H9 (cell line): ENCODE measurements at regions not wholly inside any gene's neighbourhood (a gene's known extent, or its start where the extent isn't known, plus 50 kb on each side); places are given as distances from the start of the nearest gene placed in this dataset.

Experiments used
- DNase-seq: peaks from one replicate; pipeline ENCODE4 v3.0.0-alpha.2; 2017
- H2AFZ ChIP-seq: one replicate; pipeline ENCODE4 v1.6.1; 2013; ENCODE audit warnings: mild to moderate bottlenecking, low read length, control low read depth, moderate library complexity
- H2AK5ac ChIP-seq: 2 replicates; pipeline ENCODE4 v1.6.1; 2013; ENCODE audit warnings: low read length, control low read depth, mixed read lengths; ENCODE audit not compliant: insufficient read length
- H2BK120ac ChIP-seq: one replicate; pipeline ENCODE4 v1.6.1; 2013; ENCODE audit warnings: low read depth, mild to moderate bottlenecking, low read length, control low read depth, inconsistent platforms; ENCODE audit not compliant: poor library complexity, severe bottlenecking
- H2BK12ac ChIP-seq: 2 replicates; pipeline ENCODE4 v1.6.1; 2013; ENCODE audit warnings: low read length, control low read depth, mixed read lengths, low read depth; ENCODE audit not compliant: insufficient read length
- H2BK15ac ChIP-seq: 2 replicates; pipeline ENCODE4 v1.6.1; 2013; ENCODE audit warnings: low read depth, low read length, control low read depth
- H2BK20ac ChIP-seq: one replicate; pipeline ENCODE4 v1.6.1; 2013; ENCODE audit warnings: low read depth, mild to moderate bottlenecking, low read length, control low read depth, inconsistent platforms; ENCODE audit not compliant: poor library complexity, severe bottlenecking
- H2BK5ac ChIP-seq: 2 replicates; pipeline ENCODE4 v1.6.1; 2013; ENCODE audit warnings: low read length, control low read depth, mixed read lengths; ENCODE audit not compliant: insufficient read length
- H3K14ac ChIP-seq: 2 replicates; pipeline ENCODE4 v1.6.1; 2013; ENCODE audit warnings: low read length, control low read depth; ENCODE audit not compliant: insufficient read depth
- H3K18ac ChIP-seq: 2 replicates; pipeline ENCODE4 v1.6.1; 2013; ENCODE audit warnings: low read depth, mild to moderate bottlenecking, mixed read lengths, low read length, control low read depth; ENCODE audit not compliant: insufficient read length
- H3K23ac ChIP-seq: 2 replicates; pipeline ENCODE4 v1.6.1; 2013; ENCODE audit warnings: low read length, control low read depth, mixed read lengths, low read depth; ENCODE audit not compliant: insufficient read length
- H3K23me2 ChIP-seq: 2 replicates; pipeline ENCODE4 v1.6.1; 2013; ENCODE audit warnings: low read depth, mild to moderate bottlenecking, mixed read lengths, low read length, control low read depth; ENCODE audit not compliant: insufficient read length, poor library complexity, severe bottlenecking
- H3K27ac ChIP-seq: 2 replicates; pipeline ENCODE4 v1.5.1; 2013; ENCODE audit warnings: low read length, control low read depth, mixed read lengths, low read depth; ENCODE audit not compliant: insufficient read length
- H3K27me3 ChIP-seq: 2 replicates; pipeline ENCODE4 v1.6.1; 2013; ENCODE audit warnings: low read length, control low read depth, inconsistent platforms; ENCODE audit not compliant: insufficient read depth
- H3K4ac ChIP-seq: 2 replicates; pipeline ENCODE4 v1.6.1; 2013; ENCODE audit warnings: low read depth, mild to moderate bottlenecking, control low read depth, inconsistent platforms, low read length, moderate library complexity
- H3K4me1 ChIP-seq: 2 replicates; pipeline ENCODE4 v1.6.1; 2013; ENCODE audit warnings: low read length, control low read depth, inconsistent platforms; ENCODE audit not compliant: insufficient read depth
- H3K4me2 ChIP-seq: 2 replicates; pipeline ENCODE4 v1.6.1; 2013; ENCODE audit warnings: low read length, control low read depth, mixed read lengths; ENCODE audit not compliant: insufficient read length, insufficient read depth
- H3K56ac ChIP-seq: 2 replicates; pipeline ENCODE4 v1.6.1; 2013; ENCODE audit warnings: low read depth, mild to moderate bottlenecking, mixed read lengths, low read length, control low read depth; ENCODE audit not compliant: insufficient read length
- H3K79me1 ChIP-seq: 2 replicates; pipeline ENCODE4 v1.6.1; 2013; ENCODE audit warnings: low read depth, mild to moderate bottlenecking, moderate library complexity, low read length, control low read depth, inconsistent platforms; ENCODE audit not compliant: insufficient read depth, poor library complexity, severe bottlenecking
- H3K79me2 ChIP-seq: 2 replicates; pipeline ENCODE4 v1.6.1; 2013; ENCODE audit warnings: low read length, control low read depth, inconsistent platforms; ENCODE audit not compliant: insufficient read depth
- H3K9ac ChIP-seq: 2 replicates; pipeline ENCODE4 v1.6.1; 2013; ENCODE audit warnings: low read length, control low read depth, mixed read lengths; ENCODE audit not compliant: insufficient read length; ENCODE audit errors: extremely low read depth
- H3K9me3 ChIP-seq: one replicate; pipeline ENCODE4 v1.6.1; 2013; ENCODE audit warnings: low read depth, low read length, inconsistent platforms; ENCODE audit not compliant: control insufficient read depth
- H3T11ph ChIP-seq: one replicate; pipeline ENCODE4 v1.6.1; 2013; ENCODE audit warnings: mild to moderate bottlenecking, low read length, control low read depth, inconsistent platforms
- H4K20me1 ChIP-seq: one replicate; pipeline ENCODE4 v1.6.1; 2013; ENCODE audit not compliant: control insufficient read depth, insufficient read length, insufficient read depth
- H4K5ac ChIP-seq: 2 replicates; pipeline ENCODE4 v1.6.1; 2013; ENCODE audit warnings: low read depth, mild to moderate bottlenecking, mixed read lengths, low read length, control low read depth; ENCODE audit not compliant: insufficient read length
- H4K8ac ChIP-seq: replicated peaks from 2 replicates; pipeline ENCODE4 v1.6.1; 2013; ENCODE audit warnings: low read length, control low read depth, mixed read lengths, low read depth; ENCODE audit not compliant: insufficient read length
- H4K91ac ChIP-seq: 2 replicates; pipeline ENCODE4 v1.6.1; 2013; ENCODE audit warnings: low read depth, mild to moderate bottlenecking, moderate library complexity, mixed read lengths, low read length, control low read depth; ENCODE audit not compliant: insufficient read length
- H3K27ac Mint-ChIP-seq, 3 experiments: 2 replicates in 2 of 3; 3 replicates in 1 of 3; pipeline ENCODE4 v1.8.0; 2020 to 2021; ENCODE audit warnings: mixed read lengths in 3 of 3, mild to moderate bottlenecking in 1 of 3, moderate library complexity in 1 of 3
- H3K27me3 Mint-ChIP-seq: 2 replicates; pipeline ENCODE4 v1.8.0; 2021; ENCODE audit warnings: low read depth, mild to moderate bottlenecking, moderate library complexity, mixed read lengths
- H3K36me3 Mint-ChIP-seq, 3 experiments: 2 replicates in 2 of 3; 3 replicates in 1 of 3; pipeline ENCODE4 v1.8.0; 2020 to 2021; ENCODE audit warnings: low read depth in 3 of 3, mixed read lengths in 3 of 3; ENCODE audit not compliant: insufficient read depth in 1 of 3
- H3K4me1 Mint-ChIP-seq, 2 experiments: 2 replicates each; pipeline ENCODE4 v1.8.0; 2020; ENCODE audit warnings: mixed read lengths in 2 of 2
- H3K4me3 Mint-ChIP-seq, 2 experiments: 2 replicates in 1 of 2; 3 replicates in 1 of 2; pipeline ENCODE4 v1.8.0; 2020 to 2021; ENCODE audit warnings: mild to moderate bottlenecking in 2 of 2, mixed read lengths in 2 of 2, moderate library complexity in 1 of 2
- H3K9me3 Mint-ChIP-seq, 2 experiments: 2 replicates in 1 of 2; 3 replicates in 1 of 2; pipeline ENCODE4 v1.8.0; 2020; ENCODE audit warnings: mild to moderate bottlenecking in 2 of 2, mixed read lengths in 2 of 2, moderate library complexity in 1 of 2
- WGBS: extraction: QIAGEN DNeasy Blood & Tissue Kit; methylation state at CpG from one replicate; pipeline ENCODE4 v1.1.7; 2013; ENCODE audit warnings: missing lambda C conversion rate, low lambda C conversion rate, mixed read lengths; ENCODE audit not compliant: insufficient read length; ENCODE audit errors: extremely low coverage; 5-methylcytosine and 5-hydroxymethylcytosine counted together
- TF ChIP-seq, protein P1 (sequence below): fragments of 200-600 bp; sonication (generic); conservative IDR thresholded peaks from 3 replicates; pipeline ENCODE4 v1.8.0; 2021; ENCODE audit warnings: antibody characterized with exemption, mild to moderate bottlenecking

DNA sequence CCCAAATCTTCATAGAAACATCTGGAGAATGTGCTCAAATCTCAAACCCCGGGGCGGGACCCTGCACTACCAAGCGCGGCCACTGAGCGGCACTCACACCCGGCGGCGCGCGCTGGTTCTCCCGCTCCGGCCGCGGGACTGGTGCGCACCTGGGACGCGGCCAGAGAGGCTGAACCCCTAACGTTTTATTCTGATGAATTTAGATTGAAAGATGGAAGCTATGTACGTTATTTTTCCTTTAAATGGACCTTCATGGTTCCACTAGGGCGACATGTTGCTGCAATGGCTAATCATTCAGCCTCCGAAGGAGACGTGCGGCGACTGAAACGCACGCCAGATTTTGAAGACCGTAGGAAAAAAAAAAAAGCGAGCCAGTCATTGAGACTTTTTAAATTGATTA lies 107.0 kb upstream of the INSIG1 start:
- Mint-ChIP-seq H3K27ac (no peak overlapping the region), H3K36me3 (peaks cover 7 to 21% (median 14%) of the 10 kb centered on the region in 3 experiments), H3K4me3 (0 out of 5 replicates have a peak overlapping the region, but pooled peaks of 1 of the 2 experiments have one; percentile 50), H3K4me1 (peaks cover 2 to 12% of the 10 kb centered on the region in 2 experiments; a peak in 3 of 4 replicates), H3K9me3 (peaks cover 23 to 27% of the 10 kb centered on the region in 2 experiments), H3K27me3 (peaks cover 49% of the 10 kb centered on the region)
- Histone ChIP-seq H2AFZ (no peak overlapping the region), H2AK5ac (no peak overlapping the region), H3K56ac (no peak overlapping the region), H2BK15ac (no peak overlapping the region), H3K4ac (no peak overlapping the region), H3K4me1 (no peaks in the 10 kb centered on the region; the same call in 1 of the 2 replicates), H3K79me1 (no peaks in the 10 kb centered on the region), H4K5ac (no peak overlapping the region), H3K9me3 (peaks cover 11% of the 10 kb centered on the region), H2BK20ac (no peak overlapping the region), H3T11ph (no peak overlapping the region), H4K20me1 (no peaks in the 10 kb centered on the region), H3K14ac (no peak overlapping the region), H2BK12ac (no peak overlapping the region), H4K8ac (no peak overlapping the region), H3K9ac (no peak overlapping the region), H3K23me2 (no peaks in the 10 kb centered on the region), H2BK5ac (no peak overlapping the region), H4K91ac (no peak overlapping the region), H3K18ac (no peak overlapping the region), H3K4me2 (no peak overlapping the region), H3K27me3 (no peaks in the 10 kb centered on the region), H2BK120ac (no peak overlapping the region), H3K27ac (no peak overlapping the region), H3K79me2 (no peaks in the 10 kb centered on the region), H3K23ac (no peak overlapping the region)
- WGBS: no CpG with 5 or more reads among the region's 28 CpGs
- DNase-seq: peak; percentile 68
- TF ChIP-seq, protein P1, sequence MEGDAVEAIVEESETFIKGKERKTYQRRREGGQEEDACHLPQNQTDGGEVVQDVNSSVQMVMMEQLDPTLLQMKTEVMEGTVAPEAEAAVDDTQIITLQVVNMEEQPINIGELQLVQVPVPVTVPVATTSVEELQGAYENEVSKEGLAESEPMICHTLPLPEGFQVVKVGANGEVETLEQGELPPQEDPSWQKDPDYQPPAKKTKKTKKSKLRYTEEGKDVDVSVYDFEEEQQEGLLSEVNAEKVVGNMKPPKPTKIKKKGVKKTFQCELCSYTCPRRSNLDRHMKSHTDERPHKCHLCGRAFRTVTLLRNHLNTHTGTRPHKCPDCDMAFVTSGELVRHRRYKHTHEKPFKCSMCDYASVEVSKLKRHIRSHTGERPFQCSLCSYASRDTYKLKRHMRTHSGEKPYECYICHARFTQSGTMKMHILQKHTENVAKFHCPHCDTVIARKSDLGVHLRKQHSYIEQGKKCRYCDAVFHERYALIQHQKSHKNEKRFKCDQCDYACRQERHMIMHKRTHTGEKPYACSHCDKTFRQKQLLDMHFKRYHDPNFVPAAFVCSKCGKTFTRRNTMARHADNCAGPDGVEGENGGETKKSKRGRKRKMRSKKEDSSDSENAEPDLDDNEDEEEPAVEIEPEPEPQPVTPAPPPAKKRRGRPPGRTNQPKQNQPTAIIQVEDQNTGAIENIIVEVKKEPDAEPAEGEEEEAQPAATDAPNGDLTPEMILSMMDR: peak; percentile 81
